Neural cell (in vitro differentiated cells): ENCODE measurements at regions not wholly inside any gene's neighbourhood (a gene's known extent, or its start where the extent isn't known, plus 50 kb on each side); places are given as distances from the start of the nearest gene placed in this dataset.

Experiments used
- CTCF ChIP-seq: fragments of 450-650 bp; IDR thresholded peaks from 2 replicates; pipeline ENCODE4 v1.5.1; 2014; ENCODE audit warnings: antibody characterized with exemption, mild to moderate bottlenecking, moderate library complexity; ENCODE audit not compliant: poor library complexity, severe bottlenecking
- EP300 ChIP-seq: fragments of 450-650 bp; conservative IDR thresholded peaks from 2 replicates; pipeline ENCODE4 v1.6.1; 2014; ENCODE audit warnings: antibody characterized with exemption, mild to moderate bottlenecking, moderate library complexity; ENCODE audit not compliant: poor library complexity, severe bottlenecking
- EZH2 ChIP-seq: fragments of 200-600, 300-800 bp; shearing (Covaris generic), sonication (generic); IDR thresholded peaks from 2 replicates; pipeline ENCODE4 v1.6.1; 2014; ENCODE audit warnings: antibody characterized with exemption, low read length, borderline replicate concordance, mild to moderate bottlenecking; ENCODE audit not compliant: insufficient read depth, poor library complexity, severe bottlenecking
- MXI1 ChIP-seq: fragments of 450-650 bp; conservative IDR thresholded peaks from 2 replicates; pipeline ENCODE4 v1.6.1; 2014; ENCODE audit warnings: antibody characterized with exemption, mild to moderate bottlenecking; ENCODE audit not compliant: poor library complexity, severe bottlenecking
- POLR2AphosphoS5 ChIP-seq: IDR thresholded peaks from 2 replicates; pipeline ENCODE4 v1.6.1; 2012
- RAD21 ChIP-seq: fragments of 450-650 bp; conservative IDR thresholded peaks from 2 replicates; pipeline ENCODE4 v1.6.1; 2014; ENCODE audit warnings: antibody characterized with exemption, mild to moderate bottlenecking, moderate library complexity
- REST ChIP-seq: IDR thresholded peaks from 2 replicates; pipeline ENCODE4 v1.6.1; 2012; ENCODE audit warnings: borderline replicate concordance
- TAF1 ChIP-seq: IDR thresholded peaks from 2 replicates; pipeline ENCODE4 v1.6.1; 2012; ENCODE audit warnings: low read depth

GRCh38 chr13:37195621-37196020 lies 90.2 kb upstream of the CSNK1A1L start:
- no peak for TF ChIP-seq EZH2
- TF ChIP-seq TAF1: no peak
- no peak for TF ChIP-seq CTCF
- TF ChIP-seq REST: no peak
- TF ChIP-seq MXI1: no peak
- TF ChIP-seq RAD21: no peak
- no peak for TF ChIP-seq POLR2AphosphoS5
- TF ChIP-seq EP300: no peak
